Astrocyte of the spinal cord (primary cell): ENCODE measurements at regions not wholly inside any gene's neighbourhood (a gene's known extent, or its start where the extent isn't known, plus 50 kb on each side); places are given as distances from the start of the nearest gene placed in this dataset.

Source experiments
- DNase-seq: peaks from one replicate; pipeline ENCODE4 v3.0.0; 2011; ENCODE audit warnings: low read depth, low spot score
- H3K4me3 ChIP-seq: 2 replicates; pipeline ENCODE4 v1.5.1; 2011; ENCODE audit warnings: low read depth, mild to moderate bottlenecking, low read length, moderate library complexity
- in situ Hi-C: cut with HindIII; loops from 2 replicates; pipeline ENCODE4 v1.10.0; 2017; ENCODE audit warnings: low sequenced_read_pairs
- TF ChIP-seq, protein P1 (sequence below): IDR thresholded peaks from 2 replicates; pipeline ENCODE4 v1.5.1; 2012; ENCODE audit warnings: low read depth, mild to moderate bottlenecking, low read length, inconsistent platforms

DNA sequence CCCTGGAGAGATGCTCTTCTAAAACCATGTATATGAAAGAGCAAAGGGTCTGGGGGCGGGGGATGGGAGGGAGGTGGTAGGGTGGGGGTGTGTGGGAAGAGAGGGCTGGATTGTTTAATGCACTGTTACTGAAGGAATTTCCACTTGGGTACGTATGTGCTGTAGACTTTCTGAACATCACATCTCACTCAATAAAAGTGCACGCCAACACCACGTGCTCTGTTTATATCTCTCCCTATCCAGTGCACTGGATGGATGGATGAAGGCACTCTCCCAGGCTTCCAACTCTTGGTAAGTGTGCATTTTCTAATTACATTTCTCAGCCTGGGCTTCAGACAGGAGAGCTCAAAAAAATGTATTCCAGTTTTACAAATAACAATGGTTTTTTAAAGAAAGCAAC, 184.3 kb upstream of the SIX2 start:
- TF ChIP-seq, protein P1, sequence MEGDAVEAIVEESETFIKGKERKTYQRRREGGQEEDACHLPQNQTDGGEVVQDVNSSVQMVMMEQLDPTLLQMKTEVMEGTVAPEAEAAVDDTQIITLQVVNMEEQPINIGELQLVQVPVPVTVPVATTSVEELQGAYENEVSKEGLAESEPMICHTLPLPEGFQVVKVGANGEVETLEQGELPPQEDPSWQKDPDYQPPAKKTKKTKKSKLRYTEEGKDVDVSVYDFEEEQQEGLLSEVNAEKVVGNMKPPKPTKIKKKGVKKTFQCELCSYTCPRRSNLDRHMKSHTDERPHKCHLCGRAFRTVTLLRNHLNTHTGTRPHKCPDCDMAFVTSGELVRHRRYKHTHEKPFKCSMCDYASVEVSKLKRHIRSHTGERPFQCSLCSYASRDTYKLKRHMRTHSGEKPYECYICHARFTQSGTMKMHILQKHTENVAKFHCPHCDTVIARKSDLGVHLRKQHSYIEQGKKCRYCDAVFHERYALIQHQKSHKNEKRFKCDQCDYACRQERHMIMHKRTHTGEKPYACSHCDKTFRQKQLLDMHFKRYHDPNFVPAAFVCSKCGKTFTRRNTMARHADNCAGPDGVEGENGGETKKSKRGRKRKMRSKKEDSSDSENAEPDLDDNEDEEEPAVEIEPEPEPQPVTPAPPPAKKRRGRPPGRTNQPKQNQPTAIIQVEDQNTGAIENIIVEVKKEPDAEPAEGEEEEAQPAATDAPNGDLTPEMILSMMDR, result no peak
- in situ Hi-C loops, result no loop called here
- H3K4me3 ChIP-seq, result no peak overlapping the region
- DNase-seq, result no peak

DNA sequence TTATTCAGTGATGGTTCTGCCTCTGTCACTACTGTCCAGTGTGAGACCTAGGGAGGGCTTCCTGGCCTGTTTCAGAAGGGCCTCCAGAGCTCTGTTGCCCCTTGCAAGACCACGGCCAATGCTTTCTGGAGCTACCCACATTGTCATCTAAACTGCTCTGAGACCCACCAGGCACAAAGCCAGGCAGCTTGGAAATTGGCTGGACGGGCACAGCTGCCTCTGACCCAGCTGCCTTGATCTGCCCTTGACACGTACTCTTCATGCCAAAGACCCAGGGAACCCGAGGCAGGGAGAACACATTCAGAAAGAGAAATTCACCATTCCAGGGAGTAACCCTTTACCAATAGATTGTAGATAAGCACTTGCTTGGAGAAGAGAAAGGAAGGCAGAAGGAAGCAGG, 183.7 kb upstream of the SIX2 start:
- in situ Hi-C loops, result no loop called here
- DNase-seq, result no peak
- TF ChIP-seq, protein P1, result no peak
- no peak overlapping the region for H3K4me3 ChIP-seq

GRCh38 chr2:45192481-45192880, 183.2 kb upstream of the SIX2 start:
- DNase-seq, result no peak
- TF ChIP-seq, protein P1, result no peak
- no peak overlapping the region for H3K4me3 ChIP-seq
- in situ Hi-C loops, result no loop called here

GRCh38 chr2:45191976-45192375, 182.7 kb upstream of the SIX2 start:
- TF ChIP-seq, protein P1, result no peak
- in situ Hi-C loops, result no loop called here

DNA sequence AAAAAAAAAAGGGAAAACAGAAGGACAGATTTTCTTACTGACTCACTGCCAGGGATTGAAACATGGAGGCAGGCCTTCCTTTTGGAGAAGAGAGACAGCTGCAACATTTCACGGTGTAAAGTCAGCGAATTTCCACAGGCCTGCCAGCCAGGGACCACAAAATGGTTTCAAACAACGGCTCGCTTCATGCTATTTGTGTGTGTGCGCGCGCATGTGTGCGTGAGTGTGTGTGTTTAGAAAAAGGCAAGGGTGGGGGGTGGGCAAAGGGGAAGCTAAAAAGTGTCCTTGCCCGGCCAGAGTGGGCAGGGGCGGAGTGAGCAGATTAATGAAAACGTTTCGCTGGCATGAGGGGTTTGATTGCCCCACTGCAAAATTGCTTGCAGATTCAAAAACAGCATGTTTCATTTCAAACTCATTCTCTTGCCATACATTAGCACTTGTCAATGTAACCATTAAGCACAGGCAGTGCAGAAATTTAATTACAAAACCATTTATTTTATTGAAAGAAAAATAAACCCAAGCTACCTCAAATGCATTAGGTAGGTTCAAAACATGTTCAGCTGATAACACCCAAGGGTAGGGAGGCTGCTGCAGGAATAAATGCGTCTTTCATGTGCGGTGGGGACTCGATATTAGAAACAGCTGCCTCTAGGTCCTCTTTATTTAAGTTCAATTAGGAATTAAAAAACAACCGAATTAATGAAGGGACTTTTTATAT, 182.1 kb upstream of the SIX2 start:
- in situ Hi-C loops, result no loop called here
- no peak overlapping the region for H3K4me3 ChIP-seq
- TF ChIP-seq, protein P1, result no peak
- no peak for DNase-seq

More at GRCh38 chr2:45191976-45192375, 182.7 kb upstream of the SIX2 start:
- no peak overlapping the region for H3K4me3 ChIP-seq
- no peak for DNase-seq

GRCh38 chr2:45190481-45190942, 181.3 kb upstream of the SIX2 start:
- in situ Hi-C loops, result no loop called here
- DNase-seq, result peak; percentile 60
- no peak overlapping the region for H3K4me3 ChIP-seq
- TF ChIP-seq, protein P1, result no peak
